Body of pancreas (tissue), 4 donors: ENCODE measurements at regions not wholly inside any gene's neighbourhood (a gene's known extent, or its start where the extent isn't known, plus 50 kb on each side); places are given as distances from the start of the nearest gene placed in this dataset.

Experiments
- ATAC-seq: fragments of 150-250 bp; one replicate; pipeline ENCODE4 v1.9.1; 2016
- DNase-seq, 4 donors: peaks; one replicate each; pipeline ENCODE4 v3.0.0-alpha.2; 2019
- H3K27ac ChIP-seq, 4 donors: fragments of 200-600 bp; sonication (generic); 1 replicate in 3 of 4; 2 replicates in 1 of 4; pipeline versions ENCODE4 v1.5.1 to v1.6.1; 2016 to 2019; ENCODE audit warnings: mild to moderate bottlenecking in 1 of 4, mixed read lengths in 1 of 4, moderate library complexity in 1 of 4
- H3K27me3 ChIP-seq, 2 donors: fragments of 200-600 bp; sonication (generic); one replicate each; pipeline ENCODE4 v1.6.0; 2016; ENCODE audit warnings: mild to moderate bottlenecking in 1 of 2
- H3K36me3 ChIP-seq, 2 donors: fragments of 200-600 bp; sonication (generic); replicated peaks in 1 of 2; 2 replicates each; pipeline ENCODE4 v1.5.1; 2016; ENCODE audit warnings: low read depth in 2 of 2; ENCODE audit not compliant: insufficient read depth in 1 of 2
- H3K4me1 ChIP-seq: fragments of 200-600 bp; sonication (generic); one replicate; pipeline ENCODE4 v1.6.0; 2016
- H3K4me3 ChIP-seq, 2 donors: fragments of 200-600 bp; sonication (generic); 1 replicate in 1 of 2; 2 replicates in 1 of 2; pipeline ENCODE4 v1.5.1; 2016 to 2019
- H3K9me3 ChIP-seq, 3 donors: fragments of 200-600 bp; sonication (generic); 1 replicate in 2 of 3; 2 replicates in 1 of 3; pipeline ENCODE4 v1.5.1; 2016
- POLR2A ChIP-seq, 3 donors: fragments of 450-650 bp; IDR thresholded peaks; one replicate each; pipeline ENCODE4 v1.6.1; 2016; ENCODE audit warnings: antibody characterized with exemption in 3 of 3, mild to moderate bottlenecking in 2 of 3
- WGBS, 2 donors: methylation state at CpG; one replicate each; pipeline ENCODE4 v1.1.5; 2017; 5-methylcytosine and 5-hydroxymethylcytosine counted together
- intact Hi-C: fragments of 100-400 bp; cut with DNase I; formaldehyde crosslinking; loops from one replicate; pipeline ENCODE4 v1.15.1; 2023
- TF ChIP-seq, protein P1 (sequence below), 7 experiments: fragments of 450-650 bp in 4 of 7; fragments of 200-600 bp in 3 of 7; sonication (generic) in 3 of 7; IDR thresholded peaks; one replicate each; pipeline ENCODE4 v1.5.1; 2016 to 2019; ENCODE audit warnings: antibody characterized with exemption in 7 of 7

DNA sequence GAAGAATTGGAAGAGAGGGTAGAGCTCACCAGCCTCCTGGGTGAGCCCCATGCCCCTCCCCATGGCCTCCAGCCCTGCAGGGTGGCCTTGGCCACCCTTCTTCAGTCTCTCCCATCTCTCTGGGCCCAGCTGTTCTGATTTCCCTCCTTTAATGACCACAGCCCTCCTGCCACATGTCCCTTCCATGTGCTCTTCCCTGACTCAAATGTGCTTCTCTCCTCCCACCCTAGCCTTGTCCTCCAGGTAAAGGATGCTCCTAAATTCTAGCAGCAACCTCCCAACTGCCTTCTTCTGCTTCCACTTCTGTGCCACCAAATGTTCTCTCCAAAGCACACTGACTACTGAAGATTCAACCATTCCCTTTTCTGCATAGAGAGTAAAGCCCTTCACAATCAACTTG, 83.0 kb downstream of the ADRA2C start:
- Histone ChIP-seq H3K27me3 (no peaks in the 10 kb centered on the region), H3K4me1 (no peaks in the 10 kb centered on the region), H3K9me3 (peaks cover 0 to 5% (median 0%) of the 10 kb centered on the region in 3 donors), H3K27ac (no peak overlapping the region), H3K4me3 (no peak overlapping the region), H3K36me3 (no peaks in the 10 kb centered on the region)
- intact Hi-C loops, result no loop called here
- TF ChIP-seq POLR2A (IDR thresholded peaks at IDR 0.05), result no peak
- TF ChIP-seq, protein P1, sequence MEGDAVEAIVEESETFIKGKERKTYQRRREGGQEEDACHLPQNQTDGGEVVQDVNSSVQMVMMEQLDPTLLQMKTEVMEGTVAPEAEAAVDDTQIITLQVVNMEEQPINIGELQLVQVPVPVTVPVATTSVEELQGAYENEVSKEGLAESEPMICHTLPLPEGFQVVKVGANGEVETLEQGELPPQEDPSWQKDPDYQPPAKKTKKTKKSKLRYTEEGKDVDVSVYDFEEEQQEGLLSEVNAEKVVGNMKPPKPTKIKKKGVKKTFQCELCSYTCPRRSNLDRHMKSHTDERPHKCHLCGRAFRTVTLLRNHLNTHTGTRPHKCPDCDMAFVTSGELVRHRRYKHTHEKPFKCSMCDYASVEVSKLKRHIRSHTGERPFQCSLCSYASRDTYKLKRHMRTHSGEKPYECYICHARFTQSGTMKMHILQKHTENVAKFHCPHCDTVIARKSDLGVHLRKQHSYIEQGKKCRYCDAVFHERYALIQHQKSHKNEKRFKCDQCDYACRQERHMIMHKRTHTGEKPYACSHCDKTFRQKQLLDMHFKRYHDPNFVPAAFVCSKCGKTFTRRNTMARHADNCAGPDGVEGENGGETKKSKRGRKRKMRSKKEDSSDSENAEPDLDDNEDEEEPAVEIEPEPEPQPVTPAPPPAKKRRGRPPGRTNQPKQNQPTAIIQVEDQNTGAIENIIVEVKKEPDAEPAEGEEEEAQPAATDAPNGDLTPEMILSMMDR (IDR thresholded peaks at IDR 0.05), result no peak
- no peak for DNase-seq
- no peak for ATAC-seq

DNA sequence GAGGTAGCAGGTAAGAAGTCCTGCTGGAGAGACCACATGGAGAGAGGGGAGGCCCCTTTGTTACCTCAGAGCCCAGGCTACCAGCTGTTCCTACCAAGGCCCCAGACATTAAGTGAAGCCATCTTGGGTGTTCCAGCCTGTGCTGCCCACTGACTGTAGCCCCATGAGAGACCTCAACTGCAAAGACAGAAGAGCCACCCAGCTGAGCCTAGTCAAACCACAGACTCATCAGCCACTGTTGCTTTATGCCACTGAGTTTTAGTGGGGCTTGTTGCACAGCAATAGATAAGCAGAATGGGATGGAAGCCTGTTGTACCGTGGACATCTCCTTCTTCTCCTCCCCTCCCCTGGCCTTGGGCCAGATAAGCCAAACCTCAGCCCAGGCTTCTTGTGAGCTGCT, 83.9 kb downstream of the ADRA2C start:
- intact Hi-C loops, result no loop called here
- Histone ChIP-seq H3K4me1 (no peaks in the 10 kb centered on the region), H3K4me3 (no peak overlapping the region), H3K27ac (no peak overlapping the region), H3K9me3 (peaks cover 0 to 5% (median 0%) of the 10 kb centered on the region in 3 donors), H3K36me3 (no peaks in the 10 kb centered on the region), H3K27me3 (peaks cover 0 to 8% of the 10 kb centered on the region in 2 donors)
- no peak for DNase-seq
- no peak for TF ChIP-seq POLR2A (IDR thresholded peaks at IDR 0.05)
- TF ChIP-seq, protein P1 (IDR thresholded peaks at IDR 0.05), result no peak
- 83 to 100% methylated on average over 1 of the region's 1 CpG for WGBS, 2 donors
- ATAC-seq, result no peak

DNA sequence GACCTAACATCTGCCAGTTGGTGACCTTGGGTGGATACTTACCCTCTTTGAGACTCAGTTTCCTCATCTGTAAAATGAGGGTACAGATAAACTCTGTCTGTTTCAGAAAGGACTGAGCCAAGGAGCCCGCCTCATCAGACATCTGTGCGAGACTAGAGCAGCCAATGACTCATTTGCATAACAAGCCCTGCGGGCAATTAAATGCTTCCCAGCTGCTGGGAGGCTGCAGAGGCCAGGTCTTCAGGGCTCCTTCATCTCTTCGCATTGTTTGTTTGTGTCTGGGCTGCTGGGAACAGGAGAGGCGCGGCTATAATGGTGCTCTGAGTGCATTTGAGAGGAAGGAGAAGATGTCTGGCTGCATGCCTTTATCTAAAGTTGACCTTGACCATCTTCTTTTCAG, 85.0 kb downstream of the ADRA2C start:
- Histone ChIP-seq H3K4me1 (no peaks in the 10 kb centered on the region), H3K27me3 (peaks cover 0 to 8% of the 10 kb centered on the region in 2 donors), H3K36me3 (no peaks in the 10 kb centered on the region), H3K9me3 (peaks cover 0 to 5% (median 0%) of the 10 kb centered on the region in 3 donors), H3K27ac (no peak overlapping the region), H3K4me3 (no peak overlapping the region)
- ATAC-seq, result no peak
- TF ChIP-seq POLR2A (IDR thresholded peaks at IDR 0.05), result no peak
- TF ChIP-seq, protein P1 (IDR thresholded peaks at IDR 0.05), result no peak
- 80 to 82% methylated on average over 4 to 6 of the region's 6 CpGs for WGBS, 2 donors
- DNase-seq, result no peak
- intact Hi-C loops, result no loop called here

DNA sequence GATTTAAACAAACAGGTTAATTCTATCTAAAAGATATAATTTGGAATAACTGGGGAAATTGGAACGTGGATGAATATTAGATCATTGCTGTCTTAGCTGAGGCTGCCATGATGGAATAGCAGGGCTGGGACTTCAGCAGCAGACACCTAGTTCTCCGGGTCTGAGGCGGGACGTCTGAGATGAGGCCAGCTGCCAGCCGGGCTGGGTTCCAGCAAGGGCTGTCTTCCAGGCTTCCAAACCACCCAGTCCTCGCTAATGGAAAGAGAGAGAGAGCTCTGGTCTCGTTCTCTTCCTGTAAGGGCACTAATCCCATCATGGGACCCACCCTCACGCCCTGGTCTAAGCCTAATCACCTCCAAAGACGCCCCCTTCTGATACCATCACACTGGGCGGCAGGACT, 85.7 kb downstream of the ADRA2C start:
- no peak overlapping the region for H3K4me3 ChIP-seq
- no peaks in the 10 kb centered on the region for H3K36me3 ChIP-seq
- TF ChIP-seq, protein P1 (IDR thresholded peaks at IDR 0.05), result no peak
- no peak for TF ChIP-seq POLR2A (IDR thresholded peaks at IDR 0.05)
- no peak for ATAC-seq
- H3K4me1 ChIP-seq, result no peaks in the 10 kb centered on the region
- no peak overlapping the region for H3K27ac ChIP-seq
- peaks cover 0 to 8% of the 10 kb centered on the region in 2 donors for H3K27me3 ChIP-seq
- H3K9me3 ChIP-seq, result peaks cover 0 to 5% (median 0%) of the 10 kb centered on the region in 3 donors
- intact Hi-C loops, result no loop called here
- peak in 1 of 4 donors; percentile 22 for DNase-seq
- WGBS, 2 donors, result 33 to 42% methylated on average over 6 to 10 of the region's 10 CpGs

DNA sequence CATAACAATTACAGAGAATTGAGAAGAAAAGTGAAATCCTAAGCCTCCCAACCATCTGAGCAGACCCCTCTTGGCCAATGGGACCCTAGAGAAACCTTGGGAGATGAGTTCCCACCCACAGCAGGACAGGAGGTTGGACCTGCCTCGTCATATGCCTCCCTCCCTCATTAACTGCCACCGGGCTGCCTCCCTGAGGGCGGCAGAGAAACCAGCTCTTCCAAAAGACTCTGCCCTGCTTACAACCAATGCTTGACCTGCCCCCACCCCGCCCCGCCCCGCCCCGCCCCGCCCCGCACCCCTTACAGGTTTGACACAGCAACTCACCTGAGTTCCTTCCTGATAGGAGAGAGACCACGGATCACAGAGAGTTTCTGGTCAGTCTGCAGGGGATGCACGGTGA, 86.1 kb downstream of the ADRA2C start:
- TF ChIP-seq, protein P1 (IDR thresholded peaks at IDR 0.05), result no peak
- no peak for TF ChIP-seq POLR2A (IDR thresholded peaks at IDR 0.05)
- Histone ChIP-seq H3K27ac (no peak overlapping the region), H3K9me3 (peaks cover 0 to 5% (median 0%) of the 10 kb centered on the region in 3 donors), H3K4me3 (no peak overlapping the region), H3K36me3 (no peaks in the 10 kb centered on the region), H3K27me3 (peaks cover 0 to 8% of the 10 kb centered on the region in 2 donors), H3K4me1 (no peaks in the 10 kb centered on the region)
- ATAC-seq (no peak), DNase-seq (no peak)
- 56 to 66% methylated on average over 3 to 11 of the region's 11 CpGs for WGBS, 2 donors
- intact Hi-C loops, result no loop called here
